Activated T-helper 2 cell treated with anti-CD3 and anti-CD28 coated beads, Interferon-gamma antibody, Interleukin-2, Interleukin-4, amounts not matched to agents 10 μg/mL and 5 μg/mL and 100 μg/mL, durations not matched to agents 14 hours and 24 hours and 36 hours (primary cell): ENCODE measurements at regions not wholly inside any gene's neighbourhood (a gene's known extent, or its start where the extent isn't known, plus 50 kb on each side); places are given as distances from the start of the nearest gene placed in this dataset.

Experiments
- DNase-seq: peaks from one replicate; pipeline ENCODE4 v3.0.0; 2021; ENCODE audit warnings: low spot score
- H3K27ac Mint-ChIP-seq: one replicate; pipeline ENCODE4 v1.8.0; 2021; ENCODE audit warnings: mixed read lengths
- H3K27me3 Mint-ChIP-seq: one replicate; pipeline ENCODE4 v1.8.0; 2021; ENCODE audit warnings: low read depth, mixed read lengths
- H3K36me3 Mint-ChIP-seq: one replicate; pipeline ENCODE4 v1.8.0; 2021; ENCODE audit warnings: low read depth, mixed read lengths
- H3K4me1 Mint-ChIP-seq: one replicate; pipeline ENCODE4 v1.8.0; 2021; ENCODE audit warnings: low read depth, mixed read lengths
- H3K4me3 Mint-ChIP-seq: one replicate; pipeline ENCODE4 v1.8.0; 2021; ENCODE audit warnings: low read depth, mild to moderate bottlenecking, moderate library complexity, mixed read lengths
- H3K9me3 Mint-ChIP-seq: one replicate; pipeline ENCODE4 v1.8.0; 2021; ENCODE audit warnings: mixed read lengths
- intact Hi-C: fragments of 100-400 bp; cut with micrococcal nuclease; formaldehyde crosslinking; loops from one replicate; pipeline ENCODE4 v1.15.1; 2023

DNA sequence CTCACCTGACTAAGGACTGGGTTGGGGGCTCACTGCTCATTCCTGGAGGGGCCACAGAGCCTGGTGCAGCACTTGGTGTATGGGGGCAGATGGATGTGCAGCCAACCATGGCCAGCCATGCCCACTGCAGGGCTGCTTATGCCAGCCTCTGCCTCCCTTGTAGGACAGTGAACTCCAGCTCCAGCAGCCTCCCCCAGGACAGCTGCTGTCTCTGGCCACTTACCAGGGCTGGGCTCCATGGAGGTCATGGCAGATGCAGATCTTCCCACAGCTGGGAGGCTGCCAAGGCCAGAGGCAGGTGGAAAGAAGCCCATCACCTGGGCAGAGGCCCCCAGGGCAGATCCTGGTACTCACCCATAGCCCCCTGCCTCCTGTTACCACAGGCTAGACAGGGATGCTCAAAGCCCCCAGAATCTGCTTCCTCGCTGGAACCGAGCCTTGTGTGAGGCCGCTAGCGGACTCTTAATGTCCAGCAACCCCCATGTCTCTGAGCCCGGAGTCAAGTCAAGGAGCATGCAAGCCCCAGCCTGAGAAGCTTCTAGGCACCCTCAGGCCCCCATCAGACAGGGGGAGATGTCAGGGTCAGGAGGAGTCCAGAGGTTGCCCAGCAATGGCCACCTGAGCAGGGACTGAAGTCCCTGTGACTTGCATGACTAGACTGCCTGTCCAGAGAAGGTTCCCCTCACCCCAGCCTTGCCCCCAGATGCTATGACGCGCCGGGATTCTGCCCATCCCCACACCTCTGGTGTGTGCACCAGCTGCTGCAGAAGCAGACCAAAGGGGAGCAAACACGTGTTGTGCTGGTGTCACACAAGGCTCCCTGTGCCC, 123.6 kb downstream of the TWIST2 start:
- intact Hi-C loops = no loop called here
- Mint-ChIP-seq H3K27ac (no peak overlapping the region), H3K4me1 (no peaks in the 10 kb centered on the region), H3K27me3 (peaks cover 1% of the 10 kb centered on the region), H3K36me3 (no peaks in the 10 kb centered on the region), H3K4me3 (no peak overlapping the region), H3K9me3 (peaks cover 13% of the 10 kb centered on the region)
- no peak for DNase-seq

DNA sequence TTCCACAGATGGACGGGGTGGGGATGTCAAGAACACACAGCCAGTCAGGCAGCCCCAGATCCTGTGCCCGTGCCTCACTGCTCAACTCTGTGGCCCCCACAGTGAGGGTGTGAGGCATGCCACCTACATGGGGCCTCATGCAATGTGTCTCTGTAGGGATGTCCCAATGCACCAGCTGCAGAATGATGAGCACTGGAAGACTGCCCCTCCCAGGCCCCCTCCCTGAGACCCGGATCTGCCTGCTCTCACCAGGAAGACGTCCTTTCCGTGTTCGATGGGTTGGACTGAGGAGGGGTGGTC, 124.2 kb downstream of the TWIST2 start:
- DNase-seq = no peak
- Mint-ChIP-seq H3K4me1 (no peaks in the 10 kb centered on the region), H3K4me3 (no peak overlapping the region), H3K36me3 (no peaks in the 10 kb centered on the region), H3K27ac (no peak overlapping the region), H3K9me3 (peaks cover 13% of the 10 kb centered on the region), H3K27me3 (peaks cover 2% of the 10 kb centered on the region)
- intact Hi-C loops = no loop called here

DNA sequence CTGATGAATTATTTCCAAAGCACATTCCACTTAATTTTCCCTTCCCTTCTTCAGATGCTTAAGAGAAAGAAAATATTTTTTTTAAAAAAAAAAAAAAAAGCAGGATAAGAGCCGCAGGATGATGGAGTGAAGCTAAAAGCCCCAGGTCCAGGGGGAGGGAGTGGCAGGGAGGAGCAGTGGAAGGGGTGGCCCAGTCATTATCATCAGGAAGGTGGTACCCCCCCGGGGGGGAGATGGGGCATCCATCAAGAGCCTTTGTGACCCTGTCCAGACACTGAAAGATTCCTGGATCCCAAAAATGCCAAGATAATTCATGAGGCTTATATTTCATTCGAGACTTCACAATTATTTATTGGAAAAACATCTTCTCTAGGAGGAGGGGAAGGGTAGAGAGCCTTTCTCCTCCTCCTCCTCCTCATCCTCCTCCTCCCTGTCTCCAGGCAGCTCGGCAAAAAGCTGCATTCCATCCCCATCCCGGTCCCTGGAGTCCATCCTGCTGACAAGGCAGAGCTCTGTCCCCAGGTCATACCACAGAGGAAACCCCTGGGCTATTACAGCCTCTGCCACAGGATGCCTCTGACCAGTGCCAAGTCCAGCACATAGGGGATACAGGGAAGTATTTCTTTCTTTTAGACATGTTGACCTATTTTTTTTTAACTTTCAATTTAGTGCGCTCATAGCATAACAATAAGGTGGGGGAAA, 125.3 kb downstream of the TWIST2 start:
- intact Hi-C loops = no loop called here
- Mint-ChIP-seq H3K36me3 (no peaks in the 10 kb centered on the region), H3K9me3 (peaks cover 13% of the 10 kb centered on the region), H3K4me3 (no peak overlapping the region), H3K27ac (no peak overlapping the region), H3K4me1 (no peaks in the 10 kb centered on the region), H3K27me3 (peaks cover 2% of the 10 kb centered on the region)
- no peak for DNase-seq

DNA sequence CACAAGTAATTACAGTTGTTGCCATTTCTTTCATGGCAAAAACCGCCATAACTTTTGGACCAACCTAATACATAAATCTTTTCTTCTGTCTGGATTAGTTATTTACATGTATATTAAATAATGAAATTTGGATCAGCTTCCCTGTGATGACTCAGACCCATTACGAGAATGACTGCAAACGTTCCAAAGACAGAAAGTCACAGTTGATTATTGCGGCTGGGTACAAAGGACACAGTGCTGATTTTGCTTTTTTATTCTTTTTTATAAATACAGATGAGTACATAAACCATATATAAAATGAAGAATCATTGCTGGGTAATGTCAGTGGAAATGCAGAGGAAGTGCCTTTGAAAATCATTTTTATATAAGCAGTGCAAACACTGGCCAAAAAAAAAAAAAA, 126.2 kb downstream of the TWIST2 start:
- Mint-ChIP-seq H3K27me3 (peaks cover 2% of the 10 kb centered on the region), H3K9me3 (peaks cover 13% of the 10 kb centered on the region), H3K27ac (no peak overlapping the region), H3K4me3 (no peak overlapping the region), H3K4me1 (no peaks in the 10 kb centered on the region), H3K36me3 (no peaks in the 10 kb centered on the region)
- DNase-seq = no peak
- intact Hi-C loops = no loop called here

DNA sequence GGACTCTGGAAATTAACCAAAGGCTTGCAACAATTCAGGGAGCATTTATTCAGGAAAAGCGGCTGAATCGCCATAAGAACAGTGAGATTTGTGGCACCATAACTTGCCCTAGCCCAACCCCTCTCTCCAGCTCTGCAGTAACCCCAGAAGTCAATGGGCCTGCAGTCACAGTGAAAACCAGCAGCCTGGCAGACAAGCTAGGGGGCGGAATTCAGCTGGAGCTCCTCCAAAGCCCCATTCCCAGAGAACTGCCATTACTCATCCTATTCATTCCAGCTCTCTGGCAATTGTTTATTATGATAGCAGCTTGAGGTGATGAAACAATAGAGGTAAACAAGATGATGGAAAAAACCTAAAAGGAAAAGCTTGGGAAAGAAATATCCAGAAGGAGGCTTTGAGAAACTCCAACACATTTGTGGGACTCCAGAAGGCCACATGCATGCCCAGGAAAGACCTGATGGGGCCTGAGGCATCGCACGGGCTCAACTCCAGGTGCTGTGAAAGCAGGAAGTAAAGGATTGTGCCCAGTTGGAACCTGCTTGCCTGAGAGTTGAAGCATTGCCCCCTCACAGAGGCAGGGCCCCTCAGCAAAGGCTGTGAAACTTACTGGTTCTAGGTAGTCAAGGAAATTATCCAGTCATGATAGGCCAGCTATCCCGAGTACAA, 126.7 kb downstream of the TWIST2 start:
- DNase-seq = no peak
- H3K36me3 Mint-ChIP-seq = no peaks in the 10 kb centered on the region
- no peaks in the 10 kb centered on the region for H3K4me1 Mint-ChIP-seq

DNA sequence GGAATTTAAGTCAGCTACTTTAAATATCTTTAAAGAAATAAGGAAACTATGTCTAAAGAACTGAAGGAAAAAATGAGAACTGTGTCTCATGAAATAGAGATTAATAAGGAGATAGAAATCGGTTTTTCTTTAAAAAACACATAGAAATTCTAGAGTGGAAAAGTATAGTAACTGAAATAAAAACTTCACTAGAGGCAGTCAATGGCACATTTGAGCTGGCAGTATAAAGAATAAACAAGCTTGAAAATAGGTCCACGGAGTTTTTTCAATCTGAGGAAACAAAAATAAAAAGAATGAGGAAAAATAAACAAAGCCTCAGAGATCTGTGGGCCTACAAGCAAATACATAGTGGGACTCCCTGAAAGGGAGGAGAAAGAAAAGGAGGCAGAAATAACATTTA, 127.5 kb downstream of the TWIST2 start:
- peaks cover 13% of the 10 kb centered on the region for H3K9me3 Mint-ChIP-seq
- no peak for DNase-seq
- intact Hi-C loops = no loop called here
- peaks cover 8% of the 10 kb centered on the region for H3K27me3 Mint-ChIP-seq
- H3K4me3 Mint-ChIP-seq = no peak overlapping the region
- H3K4me1 Mint-ChIP-seq = no peaks in the 10 kb centered on the region
- no peaks in the 10 kb centered on the region for H3K36me3 Mint-ChIP-seq
- no peak overlapping the region for H3K27ac Mint-ChIP-seq

More for the DNA sequence above, 126.7 kb downstream of the TWIST2 start:
- Mint-ChIP-seq H3K27ac (no peak overlapping the region), H3K9me3 (peaks cover 13% of the 10 kb centered on the region), H3K27me3 (peaks cover 6% of the 10 kb centered on the region), H3K4me3 (no peak overlapping the region)
- intact Hi-C loops = no loop called here

DNA sequence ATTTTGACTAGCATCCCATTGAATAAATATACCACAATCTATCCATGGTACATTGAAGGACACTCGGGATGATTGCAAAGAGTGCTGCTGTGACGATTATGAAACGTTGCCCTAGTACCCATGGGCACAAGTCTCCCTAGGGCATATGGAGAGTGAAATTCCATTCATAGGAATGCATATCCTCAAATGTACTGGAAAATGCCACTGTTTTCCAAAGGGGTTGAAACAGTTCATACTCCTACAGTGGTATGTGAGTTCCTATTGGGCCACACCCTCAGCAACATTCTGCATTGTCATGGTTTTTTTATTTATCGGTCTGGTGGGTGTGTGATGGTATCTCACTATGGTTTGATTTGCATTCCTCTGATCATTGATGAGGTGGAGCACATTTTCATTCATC, 130.6 kb downstream of the TWIST2 start:
- Mint-ChIP-seq H3K27me3 (peaks cover 9% of the 10 kb centered on the region), H3K4me1 (no peaks in the 10 kb centered on the region), H3K36me3 (no peaks in the 10 kb centered on the region), H3K4me3 (no peak overlapping the region), H3K27ac (no peak overlapping the region), H3K9me3 (peaks cover 13% of the 10 kb centered on the region)
- intact Hi-C loops = no loop called here
- no peak for DNase-seq

DNA sequence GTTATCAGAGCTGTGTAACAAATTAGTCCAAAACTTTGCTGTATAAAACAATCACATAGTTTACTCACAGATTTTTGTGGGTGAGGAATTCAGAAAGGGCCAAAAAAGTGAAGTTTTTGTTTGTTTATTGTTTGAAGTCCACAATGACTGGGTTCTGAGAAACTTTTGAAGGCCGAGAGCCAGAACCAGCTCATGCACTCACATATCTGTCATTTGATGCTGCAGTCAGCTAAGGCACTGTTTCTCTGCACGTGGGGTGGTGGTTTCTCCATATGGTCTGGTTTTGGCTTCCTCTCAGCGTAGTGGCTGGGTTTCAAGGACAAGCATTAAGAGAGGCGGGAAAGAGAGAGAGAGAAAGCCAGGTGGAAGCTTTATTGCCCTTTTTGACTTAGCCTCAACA, 131.8 kb downstream of the TWIST2 start:
- H3K36me3 Mint-ChIP-seq = no peaks in the 10 kb centered on the region
- H3K9me3 Mint-ChIP-seq = peaks cover 13% of the 10 kb centered on the region
- no peak overlapping the region for H3K27ac Mint-ChIP-seq
- no peak for DNase-seq
- peaks cover 9% of the 10 kb centered on the region for H3K27me3 Mint-ChIP-seq
- no peaks in the 10 kb centered on the region for H3K4me1 Mint-ChIP-seq
- H3K4me3 Mint-ChIP-seq = no peak overlapping the region
- intact Hi-C loops = no loop called here

DNA sequence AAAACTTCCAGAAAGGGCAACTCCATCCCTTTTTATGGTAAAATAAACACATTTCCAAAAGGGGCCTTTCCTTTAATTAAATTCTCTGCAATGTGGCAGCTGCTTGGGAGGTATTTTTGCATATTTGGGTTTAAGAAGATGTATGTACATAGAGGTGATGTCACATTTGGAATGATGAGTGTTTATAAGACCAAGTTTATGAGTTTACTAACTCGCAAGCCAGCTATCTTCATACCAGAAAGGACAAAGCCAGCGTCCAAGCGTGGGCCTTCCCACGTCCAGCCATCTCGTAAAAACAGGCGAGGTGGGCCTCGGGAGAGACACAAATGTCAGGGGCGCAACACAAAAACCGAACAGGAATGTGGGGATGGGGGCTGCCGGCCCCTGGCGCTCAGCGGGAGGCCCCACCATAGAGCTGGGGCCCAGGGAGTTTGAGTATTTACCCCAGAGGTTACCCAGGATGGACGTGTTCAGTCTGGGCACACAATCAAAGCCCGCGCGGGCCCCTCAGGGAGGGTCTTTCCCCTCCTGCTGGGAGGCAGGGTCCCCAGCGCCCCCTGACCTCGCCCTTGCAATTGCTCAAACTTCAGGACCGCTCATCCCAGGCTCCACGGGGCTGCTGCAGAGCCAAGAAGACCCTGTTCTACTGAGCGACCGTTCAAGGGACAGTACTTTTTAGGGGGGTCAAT, 137.3 kb downstream of the TWIST2 start:
- no peak for DNase-seq
- Mint-ChIP-seq H3K4me3 (no peak overlapping the region), H3K4me1 (no peaks in the 10 kb centered on the region), H3K36me3 (no peaks in the 10 kb centered on the region), H3K27me3 (peaks cover 1% of the 10 kb centered on the region), H3K9me3 (no peaks in the 10 kb centered on the region), H3K27ac (no peak overlapping the region)
- intact Hi-C loops = no loop called here

DNA sequence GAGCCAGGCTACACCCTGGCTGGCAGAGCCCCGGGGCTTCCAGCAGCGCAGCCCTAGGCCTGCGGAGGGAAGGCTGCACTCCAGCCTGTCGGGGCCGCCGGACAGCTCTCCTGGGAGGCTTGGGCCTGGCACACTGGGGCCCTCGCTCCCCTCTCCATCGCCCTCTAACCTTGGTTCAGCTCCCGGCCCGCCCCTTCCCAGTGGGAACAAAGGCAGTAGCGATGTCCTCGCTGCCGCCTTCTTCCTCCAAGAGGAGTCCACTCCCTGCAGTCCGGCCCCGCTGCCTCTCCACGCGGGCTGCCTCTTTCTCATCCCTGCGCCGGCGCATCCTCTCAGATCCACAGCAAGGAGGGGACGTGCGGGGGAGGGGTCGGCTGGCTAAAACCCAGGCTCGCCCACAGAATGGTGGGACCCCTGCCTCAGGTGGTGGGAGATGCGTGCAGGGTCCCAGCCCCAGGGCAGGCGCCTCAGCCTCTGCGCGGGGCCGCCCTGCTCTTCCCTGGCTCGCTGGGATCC, 138.1 kb downstream of the TWIST2 start:
- Mint-ChIP-seq H3K4me3 (no peak overlapping the region), H3K36me3 (no peaks in the 10 kb centered on the region), H3K27ac (no peak overlapping the region), H3K27me3 (peaks cover 1% of the 10 kb centered on the region), H3K4me1 (no peaks in the 10 kb centered on the region), H3K9me3 (no peaks in the 10 kb centered on the region)
- DNase-seq = no peak
- intact Hi-C loops = no loop called here

DNA sequence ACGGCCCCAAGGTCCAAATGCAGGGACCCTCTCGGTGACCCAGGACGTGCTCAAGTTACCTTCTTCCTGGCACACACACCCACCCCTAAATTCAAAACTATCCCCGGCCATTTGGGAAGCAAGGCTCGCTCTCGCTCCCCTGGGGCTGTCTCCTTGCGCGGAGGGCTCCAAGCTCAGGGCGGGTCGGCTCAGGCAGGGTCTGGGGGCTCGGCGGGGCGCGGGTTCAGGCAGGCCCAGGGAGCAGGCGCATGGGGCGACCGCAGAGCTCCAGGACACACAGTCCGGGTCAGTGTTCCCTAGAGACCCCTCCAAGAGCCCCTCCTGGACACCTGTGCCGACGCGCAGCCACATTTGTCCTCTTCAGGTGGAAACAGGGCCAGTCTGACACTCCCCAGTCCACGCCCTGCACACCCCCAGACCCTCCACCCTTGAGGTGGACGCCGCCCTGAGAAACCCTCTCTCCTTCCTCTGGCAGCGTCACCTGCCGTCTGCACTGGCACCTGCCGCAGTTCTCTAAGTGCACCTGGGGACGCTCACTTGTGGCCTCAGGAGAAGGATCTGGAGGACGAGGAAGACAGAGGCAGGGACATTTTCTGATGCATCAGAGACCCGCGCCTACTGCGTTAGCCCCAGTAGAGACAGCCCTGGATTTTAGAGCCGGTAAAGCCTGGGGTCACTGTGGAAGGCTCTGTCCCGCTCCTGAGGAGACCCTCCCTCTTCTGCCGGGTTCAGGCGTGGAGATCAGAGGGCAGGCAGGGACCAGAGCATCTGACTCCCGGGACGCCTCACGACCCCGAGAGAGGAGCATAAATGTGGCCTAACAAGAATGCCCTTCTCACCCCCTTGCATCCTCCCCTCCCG, 138.8 kb downstream of the TWIST2 start:
- DNase-seq = no peak
- Mint-ChIP-seq H3K4me1 (no peaks in the 10 kb centered on the region), H3K27me3 (peaks cover 1% of the 10 kb centered on the region), H3K36me3 (no peaks in the 10 kb centered on the region), H3K4me3 (no peak overlapping the region), H3K9me3 (no peaks in the 10 kb centered on the region), H3K27ac (no peak overlapping the region)
- intact Hi-C loops = no loop called here

DNA sequence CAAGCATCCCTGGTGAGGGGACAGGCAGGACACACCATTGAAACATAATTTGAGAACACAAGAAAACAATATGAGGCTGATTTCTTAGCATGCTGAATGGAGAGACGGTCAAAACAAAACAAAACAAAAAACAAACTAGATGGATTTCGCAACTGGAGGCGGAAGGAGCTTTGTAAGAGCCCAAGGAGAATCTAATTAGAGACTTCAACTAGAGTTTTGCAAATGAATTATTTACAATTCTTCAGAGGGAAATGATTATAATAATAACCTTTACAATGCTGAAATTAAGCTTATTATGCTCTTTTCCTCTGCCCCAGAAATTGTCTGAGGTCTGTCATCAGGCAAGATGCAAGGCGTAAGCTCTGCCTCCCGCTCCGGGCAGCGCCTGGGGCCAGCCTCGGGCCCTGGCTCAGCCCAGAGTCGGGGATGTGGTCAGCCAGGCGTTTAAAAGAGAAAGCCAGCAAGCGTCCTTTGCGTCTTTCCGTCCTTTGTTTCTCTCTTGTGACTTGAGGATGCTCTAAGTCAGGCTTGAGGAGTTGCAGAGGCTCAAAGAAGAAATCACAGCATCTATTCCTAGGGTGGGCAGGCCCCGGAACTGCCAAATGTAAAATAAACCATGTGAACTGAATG, 139.6 kb downstream of the TWIST2 start:
- no peak overlapping the region for H3K27ac Mint-ChIP-seq
- H3K4me1 Mint-ChIP-seq = no peaks in the 10 kb centered on the region
- H3K4me3 Mint-ChIP-seq = no peak overlapping the region
- no peaks in the 10 kb centered on the region for H3K9me3 Mint-ChIP-seq
- peaks cover 1% of the 10 kb centered on the region for H3K27me3 Mint-ChIP-seq
- no peaks in the 10 kb centered on the region for H3K36me3 Mint-ChIP-seq
- DNase-seq = no peak
- intact Hi-C loops = no loop called here
